HG02571 (cell line): ENCODE measurements at regions not wholly inside any gene's neighbourhood (a gene's known extent, or its start where the extent isn't known, plus 50 kb on each side); places are given as distances from the start of the nearest gene placed in this dataset.
"Not testable (repeated sequence)": the region's sequence is repeated elsewhere in the genome, so short reads cannot be mapped to it uniquely, and the experiment has no call there.

ENCODE experiments used
- ATAC-seq: cut with Tn5 transposase; IDR thresholded peaks from one replicate; pipeline ENCODE4 v1.9.1; 2021; ENCODE audit warnings: mild to moderate bottlenecking, moderate library complexity; ENCODE audit not compliant: unreplicated experiment

DNA sequence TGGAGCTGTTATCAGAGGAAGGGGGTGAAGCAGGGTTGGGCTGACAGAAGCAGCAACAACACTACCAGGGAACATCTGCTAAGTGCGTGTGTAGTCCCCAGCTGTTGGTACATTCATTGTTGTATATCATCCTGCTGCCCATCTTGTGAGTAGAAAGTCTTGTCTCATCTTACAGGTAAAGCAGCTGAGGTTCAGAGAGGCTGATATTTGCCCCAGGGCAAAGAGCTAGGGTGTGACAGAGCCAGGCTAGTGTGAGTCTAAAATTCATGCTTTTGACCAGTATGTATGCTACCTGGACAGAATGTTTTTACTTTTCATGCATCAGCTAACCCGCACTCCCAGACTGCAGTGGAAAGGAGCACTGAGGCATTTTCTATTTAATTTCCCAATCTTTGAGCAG lies 221.6 kb downstream of the STK31 start:
- no peak for ATAC-seq

- no peak for ATAC-seq
Measured at GRCh38 chr7:23938215-23938614, 228.2 kb downstream of the STK31 start.

DNA sequence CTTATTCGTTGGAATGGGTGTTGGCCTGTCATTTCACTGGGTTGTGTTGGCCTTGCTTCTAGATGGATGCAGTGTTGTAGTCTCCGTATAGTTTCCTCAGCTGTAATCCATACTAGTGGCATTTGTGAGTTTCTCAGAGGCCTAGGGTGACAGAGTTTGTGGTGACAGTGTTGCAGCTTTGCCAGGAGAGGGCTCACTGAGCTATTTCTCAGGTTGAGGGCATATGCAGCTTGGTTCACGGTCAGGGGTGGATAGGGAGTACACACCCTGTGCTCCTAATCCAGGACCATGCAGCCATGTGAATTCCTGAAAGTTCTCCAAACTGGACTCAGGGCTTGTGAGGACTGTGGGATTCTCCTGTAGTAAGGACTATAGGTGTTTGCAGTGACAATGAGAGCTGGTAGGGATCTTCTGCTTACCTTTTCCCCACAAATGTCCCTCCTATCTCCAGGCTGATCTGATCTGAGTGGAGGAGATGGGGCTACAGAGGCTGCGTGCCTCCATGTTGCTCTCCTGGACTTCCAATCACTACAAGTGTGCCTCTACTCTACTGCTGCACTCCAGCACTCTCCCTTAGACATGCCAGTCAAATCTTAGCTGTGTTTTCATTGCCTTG lies 229.0 kb downstream of the STK31 start:
- ATAC-seq: no peak

GRCh38 chr7:23939747-23940146 lies 229.7 kb downstream of the STK31 start:
- ATAC-seq: not testable (repeated sequence)

- ATAC-seq: no peak
Measured at GRCh38 chr7:23941551-23941950, 231.5 kb downstream of the STK31 start.

- no peak for ATAC-seq
Measured at GRCh38 chr7:23942032-23942431, 232.0 kb downstream of the STK31 start.

DNA sequence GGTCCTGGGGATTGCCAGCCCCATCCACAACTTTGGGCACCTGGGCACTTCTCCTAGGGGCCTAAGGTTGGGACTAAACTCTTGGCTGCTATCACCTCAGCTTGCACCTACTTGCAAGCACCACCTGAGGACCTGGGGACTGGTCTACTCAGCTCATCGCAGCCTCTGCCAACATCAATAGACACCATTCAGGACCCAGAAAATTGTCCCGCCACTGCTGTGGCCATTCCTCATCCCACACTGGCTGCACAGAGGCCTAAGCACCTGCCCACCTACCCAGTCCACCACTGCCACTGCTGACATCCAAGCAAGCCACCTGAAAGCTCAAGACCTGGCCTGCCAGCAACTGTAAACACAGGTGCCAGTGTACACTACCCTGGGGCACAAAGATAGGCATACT lies 234.1 kb downstream of the STK31 start:
- ATAC-seq: no peak

- no peak for ATAC-seq
Measured at GRCh38 chr7:23945472-23945871, 235.5 kb downstream of the STK31 start.

- no peak for ATAC-seq
Measured at GRCh38 chr7:23955145-23955544, 245.1 kb downstream of the STK31 start.

GRCh38 chr7:23955600-23956149 lies 245.7 kb downstream of the STK31 start:
- no peak for ATAC-seq

GRCh38 chr7:23956772-23957576 lies 247.0 kb downstream of the STK31 start:
- no peak for ATAC-seq

GRCh38 chr7:23959821-23960220 lies 249.8 kb downstream of the STK31 start:
- no peak for ATAC-seq

DNA sequence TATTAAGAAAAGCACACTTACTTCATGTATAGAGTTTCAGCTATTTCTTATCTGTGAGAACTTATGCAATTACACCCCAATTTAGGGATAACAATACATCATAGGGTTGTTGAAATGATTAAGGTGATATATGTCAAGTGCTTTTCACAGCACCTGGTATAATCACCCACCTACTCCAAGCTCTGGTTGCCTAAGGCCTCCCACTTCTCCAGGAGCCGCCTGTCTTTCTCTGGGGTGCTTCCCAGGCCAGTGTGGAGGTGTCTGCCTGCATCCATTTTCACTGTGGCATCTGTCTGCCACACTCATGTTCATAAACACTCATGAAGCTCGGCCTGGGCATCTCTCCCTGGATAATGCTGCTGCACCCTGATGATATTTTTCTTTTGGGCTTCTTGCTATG lies 250.3 kb downstream of the STK31 start:
- no peak for ATAC-seq

DNA sequence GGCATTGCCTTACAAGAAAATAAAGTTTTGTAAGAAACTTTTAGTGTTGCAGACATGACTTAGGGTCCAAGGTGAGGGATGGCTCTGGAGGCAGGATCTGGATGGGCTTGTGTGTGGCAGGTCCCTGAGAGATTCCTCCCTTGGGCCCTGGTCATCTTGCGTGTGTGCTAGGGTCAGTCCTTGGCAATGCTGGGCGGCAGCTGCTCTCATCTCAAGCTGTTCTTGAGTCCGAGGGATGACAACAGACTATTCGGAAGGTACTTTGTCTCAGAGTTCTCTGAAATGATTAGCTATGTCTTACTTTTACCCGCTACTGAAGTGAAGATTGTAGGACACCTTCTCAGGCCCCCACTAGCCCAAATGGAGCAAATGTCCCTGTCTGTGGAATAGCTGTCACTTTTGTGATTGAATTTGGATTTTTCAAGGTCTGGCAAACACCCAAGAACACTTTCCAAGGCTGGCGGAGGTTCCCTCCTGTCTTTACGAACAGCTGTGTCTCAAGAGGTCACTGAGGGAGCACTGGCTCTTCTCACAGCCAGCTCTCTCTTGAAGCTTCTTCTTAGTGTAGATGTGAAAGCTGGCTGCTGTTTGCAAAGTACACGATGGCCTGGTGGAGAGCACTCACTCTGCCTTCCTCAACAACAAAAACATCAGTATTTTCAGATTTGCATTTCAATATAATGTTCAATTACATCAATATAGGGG lies 253.6 kb downstream of the STK31 start:
- no peak for ATAC-seq

GRCh38 chr7:23964715-23965114 lies 254.7 kb downstream of the STK31 start:
- ATAC-seq: no peak

- no peak for ATAC-seq
Measured at GRCh38 chr7:23965296-23965695, 255.3 kb downstream of the STK31 start.

GRCh38 chr7:23966941-23967340 lies 256.9 kb downstream of the STK31 start:
- no peak for ATAC-seq

DNA sequence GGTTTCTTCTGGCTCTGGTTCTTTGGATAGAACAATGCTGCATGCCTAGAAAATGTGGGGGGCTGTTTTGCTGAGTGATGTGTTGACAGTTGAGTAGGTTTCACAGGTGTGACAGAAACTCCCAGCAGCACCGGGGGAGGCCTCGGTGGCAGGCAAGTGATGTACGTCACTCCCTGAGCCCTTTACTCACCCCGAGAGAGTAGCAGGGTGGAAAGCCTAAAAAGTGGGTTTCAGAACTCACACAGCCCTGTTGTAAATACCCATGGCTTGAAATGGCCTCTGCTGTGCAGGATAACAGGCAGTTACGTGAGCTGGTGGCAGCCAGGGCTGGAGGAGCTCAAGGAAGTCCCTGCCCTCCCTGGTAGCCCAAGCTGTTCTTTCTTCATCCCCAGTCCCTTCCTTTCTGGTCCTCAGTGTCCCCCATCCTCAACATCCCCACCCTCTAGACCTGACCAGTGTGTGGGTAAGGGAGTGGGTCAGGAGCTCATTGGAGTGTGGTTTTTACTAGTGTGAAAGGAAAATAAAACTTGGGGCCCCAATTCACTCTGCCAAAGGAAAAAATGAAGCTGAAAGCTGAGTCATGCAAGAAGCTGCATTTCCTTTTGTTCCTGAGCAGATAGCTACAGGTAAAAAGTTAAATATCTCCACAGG lies 258.1 kb downstream of the STK31 start:
- no peak for ATAC-seq

GRCh38 chr7:23968791-23969190 lies 258.8 kb downstream of the STK31 start:
- no peak for ATAC-seq

GRCh38 chr7:23969443-23969842 lies 259.4 kb downstream of the STK31 start:
- no peak for ATAC-seq

GRCh38 chr7:23970193-23970592 lies 260.2 kb downstream of the STK31 start:
- ATAC-seq: no peak
